ENCODE measurements at regions not wholly inside any gene's neighbourhood (a gene's known extent, or its start where the extent isn't known, plus 50 kb on each side); places are given as distances from the start of the nearest gene placed in this dataset.
A peak's percentile ranks its signal among the peaks of the same experiment; 100 is the strongest.

GRCh38 chr1:115577513-115577912, 64.3 kb upstream of the VANGL1 start:
- DNase-seq (ENCODE audit: low read depth, low spot score), result no peak

GRCh38 chr1:115575661-115576060, 66.1 kb upstream of the VANGL1 start:
- no peak for DNase-seq (ENCODE audit: low read depth, low spot score)

- DNase-seq (ENCODE audit: low read depth, low spot score), result no peak
These were observed 69.1 kb upstream of the VANGL1 start for GRCh38 chr1:115572710-115573109.

GRCh38 chr1:115567431-115567830, 74.3 kb upstream of the VANGL1 start:
- DNase-seq (ENCODE audit: low read depth, low spot score), result no peak

GRCh38 chr1:115565791-115566190, 76.0 kb upstream of the VANGL1 start:
- no peak for DNase-seq (ENCODE audit: low read depth, low spot score)

GRCh38 chr1:115565353-115565752, 76.4 kb upstream of the VANGL1 start:
- no peak for DNase-seq (ENCODE audit: low read depth, low spot score)

GRCh38 chr1:115564201-115564600, 77.6 kb upstream of the VANGL1 start:
- no peak for DNase-seq (ENCODE audit: low read depth, low spot score)

GRCh38 chr1:115560027-115560426, 81.7 kb upstream of the VANGL1 start:
- no peak for DNase-seq (ENCODE audit: low read depth, low spot score)

GRCh38 chr1:115558275-115558674, 83.5 kb upstream of the VANGL1 start:
- DNase-seq (ENCODE audit: low read depth, low spot score), result no peak

- no peak for DNase-seq (ENCODE audit: low read depth, low spot score)
These were observed 84.1 kb upstream of the VANGL1 start for GRCh38 chr1:115557715-115558114.

- DNase-seq (ENCODE audit: low read depth, low spot score), result no peak
These were observed 85.5 kb upstream of the VANGL1 start for GRCh38 chr1:115556236-115556635.

- DNase-seq (ENCODE audit: low read depth, low spot score), result no peak
These were observed 86.3 kb upstream of the VANGL1 start for GRCh38 chr1:115555446-115555845.

GRCh38 chr1:115547696-115548095, 94.1 kb upstream of the VANGL1 start:
- DNase-seq (ENCODE audit: low read depth, low spot score), result no peak

- no peak for DNase-seq (ENCODE audit: low read depth, low spot score)
These were observed 94.9 kb upstream of the VANGL1 start for GRCh38 chr1:115546846-115547245.

- DNase-seq (ENCODE audit: low read depth, low spot score), result peak; percentile 29
These were observed 95.7 kb upstream of the VANGL1 start for GRCh38 chr1:115545791-115546733.

GRCh38 chr1:115545096-115545720, 96.6 kb upstream of the VANGL1 start:
- no peak for DNase-seq (ENCODE audit: low read depth, low spot score)

- no peak for DNase-seq (ENCODE audit: low read depth, low spot score)
These were observed 97.6 kb upstream of the VANGL1 start for GRCh38 chr1:115544131-115544530.

GRCh38 chr1:115543247-115543646, 98.5 kb upstream of the VANGL1 start:
- DNase-seq (ENCODE audit: low read depth, low spot score), result no peak

GRCh38 chr1:115539736-115540135, 102.0 kb upstream of the VANGL1 start:
- no peak for DNase-seq (ENCODE audit: low read depth, low spot score)

- DNase-seq (ENCODE audit: low read depth, low spot score), result no peak
These were observed 102.7 kb upstream of the VANGL1 start for GRCh38 chr1:115539061-115539460.

- DNase-seq (ENCODE audit: low read depth, low spot score), result no peak
These were observed 103.2 kb upstream of the VANGL1 start for GRCh38 chr1:115538579-115538978.

- no peak for DNase-seq (ENCODE audit: low read depth, low spot score)
These were observed 104.4 kb upstream of the VANGL1 start for GRCh38 chr1:115537415-115537814.

- no peak for DNase-seq (ENCODE audit: low read depth, low spot score)
These were observed 105.4 kb upstream of the VANGL1 start for GRCh38 chr1:115536279-115536816.
